Breast epithelium (tissue), 4 donors: ENCODE measurements at regions not wholly inside any gene's neighbourhood (a gene's known extent, or its start where the extent isn't known, plus 50 kb on each side); places are given as distances from the start of the nearest gene placed in this dataset.

ENCODE experiments used
- DNase-seq, 2 donors: peaks; one replicate each; pipeline ENCODE4 v3.0.0-alpha.2; 2019; ENCODE audit warnings: low spot score in 2 of 2
- H3K27ac ChIP-seq, 2 donors: fragments of 200-600 bp; sonication (generic) in 1 of 2; one replicate each; pipeline ENCODE4 v1.5.1; 2016 to 2019; ENCODE audit warnings: mild to moderate bottlenecking in 1 of 2
- H3K27me3 ChIP-seq, 2 donors: fragments of 200-600 bp; sonication (generic) in 1 of 2; one replicate each; pipeline versions ENCODE4 v1.5.1 to v1.6.0; 2017 to 2019; ENCODE audit warnings: control low read depth in 1 of 2, mild to moderate bottlenecking in 1 of 2
- H3K36me3 ChIP-seq: fragments of 200-600 bp; one replicate; pipeline ENCODE4 v1.5.1; 2019
- H3K4me1 ChIP-seq, 2 donors: fragments of 200-600 bp; sonication (generic); one replicate each; pipeline ENCODE4 v1.5.1; 2016 to 2019; ENCODE audit warnings: control low read depth in 1 of 2
- H3K4me3 ChIP-seq, 3 donors: fragments of 200-600 bp; sonication (generic); 1 replicate in 2 of 3; 2 replicates in 1 of 3; pipeline ENCODE4 v1.5.1; 2016 to 2019; ENCODE audit warnings: mild to moderate bottlenecking in 3 of 3, moderate library complexity in 2 of 3
- H3K9me3 ChIP-seq, 2 donors: fragments of 200-600 bp; sonication (generic) in 1 of 2; one replicate each; pipeline ENCODE4 v1.5.1; 2016 to 2019; ENCODE audit warnings: control low read depth in 1 of 2
- CTCF ChIP-seq, 3 donors: fragments of 450-650 bp; IDR thresholded peaks; one replicate each; pipeline ENCODE4 v1.5.1; 2016 to 2017; ENCODE audit warnings: antibody characterized with exemption in 3 of 3, mild to moderate bottlenecking in 3 of 3, moderate library complexity in 3 of 3
- POLR2A ChIP-seq: fragments of 450-650 bp; IDR thresholded peaks from one replicate; pipeline ENCODE4 v1.6.1; 2016; ENCODE audit warnings: antibody characterized with exemption, mild to moderate bottlenecking, moderate library complexity
- POLR2AphosphoS5 ChIP-seq, 3 donors: sonication (generic); formaldehyde crosslinking; IDR thresholded peaks; one replicate each; pipeline ENCODE4 v1.6.1; 2017; ENCODE audit warnings: antibody characterized with exemption in 3 of 3
- intact Hi-C: fragments of 100-400 bp; cut with DNase I; formaldehyde crosslinking; loops from one replicate; pipeline ENCODE4 v1.15.1; 2023; ENCODE audit warnings: low total_unique reads

DNA sequence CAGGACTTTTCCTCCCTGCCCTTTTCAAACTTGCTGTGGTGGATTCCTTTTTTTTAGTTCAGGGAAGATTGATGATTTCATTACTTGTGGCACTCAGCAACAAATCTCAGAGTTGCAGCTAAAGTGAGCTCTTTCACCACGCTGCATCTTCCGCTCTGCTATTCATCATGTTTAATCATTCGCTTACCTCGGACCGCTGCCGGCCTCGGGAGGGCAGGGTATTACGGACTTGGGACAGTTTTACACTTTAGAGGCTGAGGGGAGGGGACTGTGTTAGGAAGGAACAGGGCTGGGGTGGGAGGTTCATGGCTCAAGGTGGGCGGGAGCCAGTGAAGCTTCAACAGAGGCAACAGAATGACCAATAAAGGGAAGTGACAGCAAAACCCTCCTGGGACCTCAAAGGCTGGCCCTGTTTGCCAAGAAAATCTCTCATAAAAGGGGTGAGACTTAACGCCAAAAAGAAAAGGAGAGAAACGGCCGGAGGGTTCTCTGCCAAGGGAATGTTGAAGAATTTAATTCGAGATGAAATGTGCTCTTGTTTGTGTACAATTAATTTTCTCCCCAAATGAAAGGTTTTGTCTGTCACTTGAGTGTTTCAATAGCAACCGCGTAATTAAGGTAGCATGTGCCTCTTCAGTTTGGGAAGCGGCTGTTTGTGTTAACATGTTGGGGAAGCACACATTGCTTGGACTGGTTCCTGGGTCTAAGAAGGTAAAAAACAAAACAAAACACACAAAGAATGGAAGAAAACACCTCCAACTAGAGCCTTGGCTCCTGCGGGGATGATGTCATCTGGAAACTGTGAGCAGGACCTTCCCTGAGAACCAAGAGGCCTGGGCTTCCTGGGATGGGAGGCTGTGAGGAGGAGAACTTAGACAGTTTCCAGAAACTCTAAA, 72.5 kb upstream of the SULF2 start:
- Histone ChIP-seq H3K4me3 (peak overlapping the region in 1 of 3 donors; percentile 22), H3K27me3 (no peaks in the 10 kb centered on the region), H3K4me1 (peaks cover 0 to 5% of the 10 kb centered on the region in 2 donors), H3K27ac (peak overlapping the region; percentile 68 to 74), H3K9me3 (peaks cover 0 to 8% of the 10 kb centered on the region in 2 donors), H3K36me3 (no peaks in the 10 kb centered on the region)
- no peak for TF ChIP-seq POLR2AphosphoS5 (IDR thresholded peaks at IDR 0.05)
- no peak for TF ChIP-seq CTCF (IDR thresholded peaks at IDR 0.05)
- no peak for TF ChIP-seq POLR2A
- intact Hi-C loops = no loop called here
- peak in 1 of 2 donors; percentile 62 for DNase-seq

- H3K9me3 ChIP-seq = peaks cover 0 to 5% of the 10 kb centered on the region in 2 donors
- intact Hi-C loops = no loop called here
- peak overlapping the region in 1 of 3 donors; percentile 22 for H3K4me3 ChIP-seq
These were observed 71.9 kb upstream of the SULF2 start for GRCh38 chr20:47857187-47857568.

DNA sequence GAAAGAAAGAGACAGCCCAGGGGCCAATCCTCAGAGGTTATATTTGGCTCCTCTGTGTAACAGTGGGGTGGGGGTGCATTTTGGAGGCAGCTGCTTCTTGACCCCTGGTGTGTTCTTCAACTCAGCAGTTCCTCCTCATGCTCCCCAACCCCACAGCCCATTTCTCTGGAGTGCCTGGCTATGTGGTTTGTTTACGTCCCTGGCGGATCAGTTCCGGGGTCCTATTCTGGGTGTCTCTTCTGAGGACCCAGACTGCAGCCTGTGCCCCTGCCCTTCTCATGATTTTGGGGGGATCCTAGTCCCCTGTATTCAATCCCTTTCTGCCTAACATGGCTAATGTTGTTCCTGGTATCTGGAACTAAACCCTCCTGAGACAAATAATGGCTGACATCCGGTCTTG, 70.5 kb upstream of the SULF2 start:
- intact Hi-C loops = no loop called here
- Histone ChIP-seq H3K4me3 (no peak overlapping the region), H3K36me3 (no peaks in the 10 kb centered on the region), H3K4me1 (peaks cover 0 to 5% of the 10 kb centered on the region in 2 donors), H3K27me3 (no peaks in the 10 kb centered on the region), H3K27ac (no peak overlapping the region), H3K9me3 (peaks cover 0 to 5% of the 10 kb centered on the region in 2 donors)
- DNase-seq = no peak
- no peak for TF ChIP-seq POLR2AphosphoS5 (IDR thresholded peaks at IDR 0.05)
- no peak for TF ChIP-seq POLR2A
- TF ChIP-seq CTCF (IDR thresholded peaks at IDR 0.05) = no peak

More at GRCh38 chr20:47857187-47857568, 71.9 kb upstream of the SULF2 start:
- peak overlapping the region; percentile 68 to 74 for H3K27ac ChIP-seq
- no peak for TF ChIP-seq POLR2A
- TF ChIP-seq CTCF (IDR thresholded peaks at IDR 0.05) = no peak
- TF ChIP-seq POLR2AphosphoS5 (IDR thresholded peaks at IDR 0.05) = no peak
- no peak for DNase-seq
- no peaks in the 10 kb centered on the region for H3K36me3 ChIP-seq
- H3K27me3 ChIP-seq = no peaks in the 10 kb centered on the region
- H3K4me1 ChIP-seq = peaks cover 0 to 5% of the 10 kb centered on the region in 2 donors

DNA sequence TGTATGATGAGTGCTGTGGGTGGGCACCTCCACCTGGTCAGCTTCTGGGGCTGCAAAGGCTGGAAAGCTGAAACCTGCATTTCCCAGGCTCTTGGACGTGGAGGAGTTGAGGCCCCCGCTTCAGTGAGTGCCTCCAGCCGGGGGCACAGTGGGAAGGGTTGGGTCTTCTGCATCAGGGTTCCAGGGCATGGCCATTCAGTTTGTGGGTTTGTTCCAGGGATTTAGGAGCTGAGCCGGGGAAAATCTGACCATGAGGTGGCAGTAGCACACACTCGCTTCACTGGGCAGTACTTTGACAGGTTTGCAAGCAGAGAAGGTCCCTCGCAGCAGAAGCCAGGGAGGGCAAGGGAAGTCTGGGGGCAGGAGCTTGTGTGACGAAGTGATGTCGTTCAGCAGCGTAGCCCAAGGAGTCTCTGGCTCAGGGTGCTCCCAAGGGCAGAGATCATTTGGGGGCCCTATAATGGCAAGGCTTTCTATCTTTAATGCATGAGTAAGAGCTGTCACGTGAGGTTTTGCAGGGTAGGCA, 69.5 kb upstream of the SULF2 start:
- Histone ChIP-seq H3K4me3 (no peak overlapping the region), H3K36me3 (no peaks in the 10 kb centered on the region), H3K4me1 (peaks cover 0 to 5% of the 10 kb centered on the region in 2 donors), H3K27me3 (no peaks in the 10 kb centered on the region), H3K27ac (no peak overlapping the region), H3K9me3 (peaks cover 0 to 5% of the 10 kb centered on the region in 2 donors)
- intact Hi-C loops = no loop called here
- no peak for TF ChIP-seq POLR2A
- TF ChIP-seq CTCF (IDR thresholded peaks at IDR 0.05) = no peak
- no peak for TF ChIP-seq POLR2AphosphoS5 (IDR thresholded peaks at IDR 0.05)
- no peak for DNase-seq

GRCh38 chr20:47851774-47852173, 66.5 kb upstream of the SULF2 start:
- H3K27me3 ChIP-seq = no peaks in the 10 kb centered on the region
- no peak overlapping the region for H3K4me3 ChIP-seq
- no peak overlapping the region for H3K27ac ChIP-seq
- no peak for DNase-seq
- no peaks in the 10 kb centered on the region for H3K36me3 ChIP-seq
- intact Hi-C loops = no loop called here
- no peak for TF ChIP-seq POLR2AphosphoS5 (IDR thresholded peaks at IDR 0.05)
- no peak for TF ChIP-seq POLR2A
- TF ChIP-seq CTCF (IDR thresholded peaks at IDR 0.05) = no peak
- no peaks in the 10 kb centered on the region for H3K4me1 ChIP-seq
- peaks cover 0 to 5% of the 10 kb centered on the region in 2 donors for H3K9me3 ChIP-seq
